Heart right ventricle (tissue), 16 donors: ENCODE measurements at regions not wholly inside any gene's neighbourhood (a gene's known extent, or its start where the extent isn't known, plus 50 kb on each side); places are given as distances from the start of the nearest gene placed in this dataset.

ENCODE experiments used
- ATAC-seq, 8 donors: fragments of 200-7000 bp; cut with Tn5 transposase; one replicate each; pipeline ENCODE4 v1.9.1; 2020; ENCODE audit warnings: mild to moderate bottlenecking in 8 of 8, moderate library complexity in 8 of 8, moderate number of reproducible peaks in 1 of 8
- DNase-seq, 2 donors: peaks; one replicate each; pipeline ENCODE4 v3.0.0-alpha.2; 2020
- H3K27ac ChIP-seq, 10 donors: fragments of 200-600 bp; sonication (generic) in 2 of 10; one replicate each; pipeline versions ENCODE4 v1.5.0 to v1.8.0; 2020 to 2022; ENCODE audit warnings: mild to moderate bottlenecking in 3 of 10
- H3K27me3 ChIP-seq, 7 donors: fragments of 200-600 bp; one replicate each; pipeline ENCODE4 v1.8.0; 2021 to 2022; ENCODE audit warnings: mild to moderate bottlenecking in 2 of 7
- H3K36me3 ChIP-seq, 9 donors: fragments of 200-600 bp; sonication (generic) in 1 of 9; one replicate each; pipeline versions ENCODE4 v1.5.0 to v1.8.0; 2020 to 2022; ENCODE audit warnings: mild to moderate bottlenecking in 2 of 9
- H3K4me1 ChIP-seq, 9 donors: fragments of 200-600 bp; sonication (generic) in 1 of 9; one replicate each; pipeline versions ENCODE4 v1.5.0 to v1.8.0; 2020 to 2022; ENCODE audit warnings: mild to moderate bottlenecking in 4 of 9
- H3K4me3 ChIP-seq, 10 donors: fragments of 200-600 bp; sonication (generic) in 2 of 10; one replicate each; pipeline versions ENCODE4 v1.5.0 to v1.8.0; 2020 to 2022; ENCODE audit warnings: mild to moderate bottlenecking in 7 of 10, moderate library complexity in 2 of 10
- H3K9me3 ChIP-seq, 11 donors: fragments of 200-600 bp in 10 of 11; sonication (generic) in 2 of 11; one replicate each; pipeline versions ENCODE4 v1.5.0 to v1.8.0; 2013 to 2022; ENCODE audit warnings: mild to moderate bottlenecking in 2 of 11, control low read depth in 1 of 11, moderate library complexity in 1 of 11
- WGBS, 2 donors: extraction: QIAGEN DNeasy Blood & Tissue Kit; methylation state at CpG; one replicate each; pipeline ENCODE4 v1.1.7; 2013; ENCODE audit warnings: inconsistent platforms in 1 of 2; 5-methylcytosine and 5-hydroxymethylcytosine counted together
- intact Hi-C, 10 donors: fragments of 100-400 bp; cut with DNase I; formaldehyde crosslinking; loops; one replicate each; pipeline versions ENCODE4 v1.11.1 to v1.14.2; 2022
- TF ChIP-seq, protein P1 (sequence below), 9 donors: fragments of 200-600 bp; sonication (generic) in 2 of 9; IDR thresholded peaks; one replicate each; pipeline versions ENCODE4 v1.5.0 to v1.8.0; 2021 to 2022; ENCODE audit warnings: antibody characterized with exemption in 9 of 9, mild to moderate bottlenecking in 5 of 9, moderate library complexity in 1 of 9
- donor health status: Arrhythmogenic right ventricular cardiomyopathy.
- donor health status: ischemic (EF 13 %, LVEDD 7.1; RV severe dilation, severe dysfunction).
- donor health status: healthy with polysubstance abuse.
- donor health status: DM: no; HTN: yes; CAD: no.
- donor health status: DM: no; HTN: no; CAD: no.
- donor health status: ischemic (EF 25% LVEDD 6.9; RV normal size, moderate dysfunction).
- donor health status: ischemic (EF 25% LVEDD 5.7; RV mildly dilated, moderate dysfunction).
- donor health status: healthy.
- donor health status: DM: yes; HTN: yes; CAD: no.
- donor health status: Ischemic cardiomyopathy.
- donor health status: ischemic (EF 35%, LVEDD 5.7; RV mildly dilated, moderate dysfunction).
- donor health status: nonischemic (EF 11% LVEDD 7.7; RV severe dilation, severe dysfunction).
- donor health status: DM: yes; HTN: yes; CAD: no.
- donor health status: PGD.
- donor health status: ischemic (EF 29% LVEDD 5.4; RV normal size, mild dysfunction).
- donor health status: nonischemic (EF 23%, LVEDD 6.1; RV moderate dilation, normal function).

DNA sequence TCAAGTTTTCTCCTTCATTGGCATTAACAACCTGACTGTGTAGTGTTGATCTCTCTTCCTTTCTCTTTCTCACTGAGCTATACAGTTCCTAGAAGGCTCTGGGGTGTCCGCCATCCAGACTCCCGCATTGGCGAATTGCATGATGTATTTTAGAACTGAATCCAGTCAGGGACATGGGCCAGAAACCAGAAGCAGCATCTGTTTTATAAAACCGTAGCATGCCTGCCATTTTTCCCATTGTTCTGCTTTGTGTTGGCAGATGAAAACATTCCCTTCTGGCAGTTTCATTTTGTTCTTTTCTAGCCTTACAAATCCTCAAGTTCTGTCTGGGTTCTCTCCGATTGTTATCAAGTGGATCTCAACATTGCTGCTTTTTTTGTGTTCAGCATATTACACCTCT, 268.3 kb upstream of the SEL1L start:
- Histone ChIP-seq H3K4me1 (no peaks in the 10 kb centered on the region), H3K27ac (no peak overlapping the region), H3K4me3 (no peak overlapping the region), H3K9me3 (no peaks in the 10 kb centered on the region), H3K36me3 (no peaks in the 10 kb centered on the region), H3K27me3 (no peaks in the 10 kb centered on the region)
- DNase-seq, result no peak
- WGBS, 2 donors, result 46 to 53% methylated on average over 5 of the region's 5 CpGs
- peak in 1 of 8 donors; percentile 31 for ATAC-seq
- intact Hi-C loops, result no loop called here
- TF ChIP-seq, protein P1, sequence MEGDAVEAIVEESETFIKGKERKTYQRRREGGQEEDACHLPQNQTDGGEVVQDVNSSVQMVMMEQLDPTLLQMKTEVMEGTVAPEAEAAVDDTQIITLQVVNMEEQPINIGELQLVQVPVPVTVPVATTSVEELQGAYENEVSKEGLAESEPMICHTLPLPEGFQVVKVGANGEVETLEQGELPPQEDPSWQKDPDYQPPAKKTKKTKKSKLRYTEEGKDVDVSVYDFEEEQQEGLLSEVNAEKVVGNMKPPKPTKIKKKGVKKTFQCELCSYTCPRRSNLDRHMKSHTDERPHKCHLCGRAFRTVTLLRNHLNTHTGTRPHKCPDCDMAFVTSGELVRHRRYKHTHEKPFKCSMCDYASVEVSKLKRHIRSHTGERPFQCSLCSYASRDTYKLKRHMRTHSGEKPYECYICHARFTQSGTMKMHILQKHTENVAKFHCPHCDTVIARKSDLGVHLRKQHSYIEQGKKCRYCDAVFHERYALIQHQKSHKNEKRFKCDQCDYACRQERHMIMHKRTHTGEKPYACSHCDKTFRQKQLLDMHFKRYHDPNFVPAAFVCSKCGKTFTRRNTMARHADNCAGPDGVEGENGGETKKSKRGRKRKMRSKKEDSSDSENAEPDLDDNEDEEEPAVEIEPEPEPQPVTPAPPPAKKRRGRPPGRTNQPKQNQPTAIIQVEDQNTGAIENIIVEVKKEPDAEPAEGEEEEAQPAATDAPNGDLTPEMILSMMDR (IDR thresholded peaks at IDR 0.05), result no peak

DNA sequence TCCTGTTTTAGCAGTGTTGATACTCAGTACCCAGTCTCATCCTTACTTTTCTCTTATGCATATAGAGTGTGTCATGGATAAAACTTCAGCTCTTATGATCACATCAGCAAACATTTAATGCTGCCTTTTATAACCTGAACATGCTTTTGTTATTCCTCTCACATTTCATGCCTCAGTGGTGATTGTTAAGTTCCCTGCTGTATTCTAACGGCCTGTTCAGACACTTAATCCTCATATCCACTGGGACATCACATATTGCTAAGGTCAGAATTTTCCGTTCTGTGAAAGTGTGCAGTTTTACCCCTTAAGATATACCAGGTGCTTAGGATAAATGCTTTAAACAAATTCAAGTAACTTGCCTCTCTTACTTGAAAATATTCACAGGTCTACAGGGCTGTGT, 268.7 kb upstream of the SEL1L start:
- Histone ChIP-seq H3K36me3 (no peaks in the 10 kb centered on the region), H3K4me1 (no peaks in the 10 kb centered on the region), H3K4me3 (no peak overlapping the region), H3K9me3 (no peaks in the 10 kb centered on the region), H3K27ac (no peak overlapping the region), H3K27me3 (no peaks in the 10 kb centered on the region)
- DNase-seq (no peak), ATAC-seq (no peak)
- intact Hi-C loops, result no loop called here
- WGBS, 2 donors, result 52 to 59% methylated on average over 2 of the region's 2 CpGs
- TF ChIP-seq, protein P1 (IDR thresholded peaks at IDR 0.05), result no peak

DNA sequence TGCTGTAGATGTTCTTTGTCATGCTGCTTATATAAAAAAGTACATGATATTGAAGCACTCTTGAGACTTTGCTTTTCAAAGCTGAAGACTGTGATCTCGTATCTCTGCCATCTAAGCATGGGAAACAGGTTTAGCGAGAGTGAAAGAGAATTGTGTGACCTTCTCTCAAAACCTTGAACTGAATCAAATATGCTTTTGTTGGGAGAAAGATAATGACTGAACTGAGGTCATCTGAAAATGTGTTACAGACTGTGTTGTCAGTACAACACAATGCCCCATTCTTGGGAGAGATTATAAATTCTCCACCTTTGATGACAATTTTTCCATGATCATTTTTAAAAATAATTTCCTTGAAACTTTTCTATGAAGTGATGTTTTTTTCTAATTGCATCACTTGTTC, 272.1 kb upstream of the SEL1L start:
- ATAC-seq (no peak), DNase-seq (no peak)
- intact Hi-C loops, result no loop called here
- H3K27ac ChIP-seq, result no peak overlapping the region
- no peaks in the 10 kb centered on the region for H3K36me3 ChIP-seq
- H3K27me3 ChIP-seq, result no peaks in the 10 kb centered on the region
- H3K4me3 ChIP-seq, result no peak overlapping the region
- peaks cover 0 to 11% (median 0%) of the 10 kb centered on the region in 11 donors for H3K9me3 ChIP-seq
- TF ChIP-seq, protein P1 (IDR thresholded peaks at IDR 0.05), result no peak
- 56 to 67% methylated on average over 2 of the region's 2 CpGs for WGBS, 2 donors
- H3K4me1 ChIP-seq, result no peaks in the 10 kb centered on the region

DNA sequence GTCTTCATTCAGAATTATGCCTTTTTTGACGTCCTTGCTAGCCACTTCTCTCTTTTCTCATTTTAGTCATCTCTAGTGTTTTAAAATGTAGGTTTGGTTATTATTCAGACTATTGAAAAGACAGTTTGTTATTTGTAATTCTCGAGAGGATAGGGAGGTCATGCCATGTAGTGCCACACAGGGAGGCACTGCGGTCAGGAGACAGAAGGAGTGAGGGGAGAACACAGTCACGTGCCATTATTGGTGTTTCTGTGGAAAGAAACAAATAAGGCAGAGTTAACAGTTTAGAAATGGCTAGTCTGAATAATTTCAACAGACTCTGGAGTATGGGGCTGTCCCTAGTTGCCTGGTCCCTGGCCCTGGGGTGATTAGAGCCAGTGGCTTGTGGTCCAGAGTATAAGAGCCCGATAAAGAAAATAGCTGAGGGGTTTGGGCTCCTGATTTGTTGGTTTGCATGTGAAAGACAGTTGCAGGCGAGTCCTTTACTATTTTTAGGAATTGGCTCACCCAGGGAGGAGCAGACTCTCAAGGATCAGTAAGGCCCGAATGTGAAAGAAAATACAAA, 278.1 kb upstream of the SEL1L start:
- ATAC-seq, result no peak

More for the DNA sequence above, 278.1 kb upstream of the SEL1L start:
- no peak for DNase-seq
- H3K27me3 ChIP-seq, result no peaks in the 10 kb centered on the region
- no peaks in the 10 kb centered on the region for H3K4me1 ChIP-seq
- H3K36me3 ChIP-seq, result no peaks in the 10 kb centered on the region
- no peak overlapping the region for H3K27ac ChIP-seq
- peaks cover 0 to 11% (median 0%) of the 10 kb centered on the region in 11 donors for H3K9me3 ChIP-seq
- H3K4me3 ChIP-seq, result no peak overlapping the region
- intact Hi-C loops, result no loop called here
- 72 to 76% methylated on average over 7 of the region's 7 CpGs for WGBS, 2 donors
- TF ChIP-seq, protein P1 (IDR thresholded peaks at IDR 0.05), result no peak
